ENCODE measurements at regions not wholly inside any gene's neighbourhood (a gene's known extent, or its start where the extent isn't known, plus 50 kb on each side); places are given as distances from the start of the nearest gene placed in this dataset.
"Not testable (repeated sequence)": the region's sequence is repeated elsewhere in the genome, so short reads cannot be mapped to it uniquely, and the experiment has no call there.

DNA sequence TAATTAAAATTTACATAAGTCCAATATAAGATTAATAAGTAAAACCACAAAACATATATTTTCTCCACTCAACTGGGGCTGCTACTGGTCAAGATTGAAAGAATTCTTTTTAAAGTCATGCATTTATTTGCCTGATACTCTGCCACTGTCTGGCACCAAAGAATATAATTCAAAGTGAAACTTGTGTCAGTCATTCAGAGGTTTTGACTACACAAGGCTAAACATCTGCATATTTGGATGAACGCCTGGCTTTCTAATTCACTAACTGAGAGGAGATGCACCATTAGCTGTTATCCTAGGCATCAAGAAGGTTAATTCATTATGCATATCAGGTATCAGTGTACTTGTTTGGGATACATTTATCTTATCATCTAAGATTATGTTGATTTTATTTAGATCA lies 598.5 kb downstream of the CENPC start:
- intact Hi-C loops (cut with DNase I; ENCODE audit: low total_unique reads), result no loop called here
- H3K4me3 ChIP-seq, result no peak overlapping the region

DNA sequence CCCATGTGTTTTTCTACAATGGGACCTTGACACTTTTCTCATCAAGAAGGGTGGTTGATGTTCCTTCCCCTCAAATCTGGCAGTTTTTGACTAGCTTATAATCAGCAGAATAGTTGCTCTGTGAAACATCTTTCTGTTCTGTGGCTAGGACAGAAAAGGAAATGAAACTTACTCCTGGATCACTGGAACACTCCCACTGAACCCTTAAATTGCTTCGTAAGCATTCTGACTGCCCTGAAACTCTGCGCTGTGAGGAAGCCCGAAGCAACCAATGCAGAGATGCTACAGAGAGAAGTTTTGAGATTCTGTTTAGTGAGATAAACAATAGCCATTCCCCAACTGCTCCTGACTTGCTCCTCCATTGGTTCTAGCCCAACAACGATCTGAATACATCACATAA lies 602.2 kb downstream of the CENPC start:
- intact Hi-C loops (cut with DNase I; ENCODE audit: low total_unique reads), result no loop called here
- Histone ChIP-seq H3K27me3 (no peaks in the 10 kb centered on the region), H3K4me3 (no peak overlapping the region), H3K27ac (no peak overlapping the region), H3K36me3 (no peaks in the 10 kb centered on the region), H3K4me1 (no peaks in the 10 kb centered on the region), H3K9me3 (no peaks in the 10 kb centered on the region)
- TF ChIP-seq CTCF (IDR thresholded peaks at IDR 0.05) (no peak), POLR2A (IDR thresholded peaks at IDR 0.05) (no peak)
- DNase-seq, result no peak

More for the DNA sequence above, 598.5 kb downstream of the CENPC start:
- no peak for DNase-seq
- H3K36me3 ChIP-seq, result no peaks in the 10 kb centered on the region
- no peaks in the 10 kb centered on the region for H3K9me3 ChIP-seq
- no peak for TF ChIP-seq CTCF (IDR thresholded peaks at IDR 0.05)
- no peak for TF ChIP-seq POLR2A (IDR thresholded peaks at IDR 0.05)
- no peaks in the 10 kb centered on the region for H3K27me3 ChIP-seq
- H3K27ac ChIP-seq, result no peak overlapping the region
- H3K4me1 ChIP-seq, result no peaks in the 10 kb centered on the region

DNA sequence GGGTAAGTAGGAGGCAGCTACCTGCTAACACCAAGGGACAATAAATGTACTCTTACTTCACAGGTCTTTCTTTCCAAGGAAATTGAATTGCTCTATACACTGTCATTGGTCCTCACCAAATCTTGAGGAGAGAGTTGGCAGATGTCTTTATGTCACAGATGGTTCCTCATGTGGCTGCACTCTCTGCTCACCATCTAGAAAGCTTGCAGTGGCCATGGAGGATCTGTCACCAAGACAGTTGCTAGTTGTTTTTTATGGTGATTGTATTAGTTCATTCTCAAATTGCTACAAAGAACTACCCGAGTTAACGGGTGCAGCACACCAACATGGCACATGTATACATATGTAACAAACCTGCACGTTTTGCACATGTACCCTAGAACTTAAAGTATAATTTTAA lies 613.3 kb downstream of the CENPC start:
- H3K4me3 ChIP-seq; H3K27ac ChIP-seq; H3K27me3 ChIP-seq; intact Hi-C loops (cut with DNase I; ENCODE audit: low total_unique reads); H3K9me3 ChIP-seq; H3K36me3 ChIP-seq; DNase-seq; H3K4me1 ChIP-seq: not testable (repeated sequence)

DNA sequence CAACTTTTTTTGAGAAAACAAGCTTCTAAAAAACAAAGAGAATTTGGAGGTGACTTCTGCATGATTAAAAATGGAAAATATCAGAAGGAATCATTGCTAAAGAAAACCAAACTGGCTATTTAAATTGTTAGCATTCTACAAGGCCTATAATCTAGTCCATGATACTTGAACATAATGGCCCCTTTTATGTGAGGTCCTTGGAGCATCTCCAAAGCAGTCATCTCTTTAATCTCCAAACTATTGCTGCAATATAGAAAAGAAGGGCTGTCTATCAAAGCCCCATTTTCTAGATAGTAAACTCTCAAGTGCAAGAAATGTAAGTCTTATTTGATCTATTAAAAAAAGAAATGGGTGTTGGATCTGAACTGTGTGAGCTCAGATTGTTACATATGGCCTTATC lies 615.1 kb downstream of the CENPC start:
- intact Hi-C loops (cut with DNase I; ENCODE audit: low total_unique reads), result no loop called here
- H3K4me3 ChIP-seq, result no peak overlapping the region

GRCh38 chr4:66929748-66930147 lies 615.6 kb downstream of the CENPC start:
- DNase-seq, result no peak
- Histone ChIP-seq H3K4me1 (no peaks in the 10 kb centered on the region), H3K27me3 (no peaks in the 10 kb centered on the region), H3K4me3 (no peak overlapping the region), H3K27ac (no peak overlapping the region), H3K9me3 (no peaks in the 10 kb centered on the region), H3K36me3 (no peaks in the 10 kb centered on the region)
- intact Hi-C loops (cut with DNase I; ENCODE audit: low total_unique reads), result no loop called here
- no peak for TF ChIP-seq POLR2A (IDR thresholded peaks at IDR 0.05)
- TF ChIP-seq CTCF (IDR thresholded peaks at IDR 0.05), result no peak

More for the DNA sequence above, 615.1 kb downstream of the CENPC start:
- Histone ChIP-seq H3K36me3 (no peaks in the 10 kb centered on the region), H3K9me3 (no peaks in the 10 kb centered on the region), H3K4me1 (no peaks in the 10 kb centered on the region), H3K27me3 (no peaks in the 10 kb centered on the region), H3K27ac (no peak overlapping the region)
- DNase-seq, result no peak
- TF ChIP-seq CTCF (IDR thresholded peaks at IDR 0.05) (no peak), POLR2A (IDR thresholded peaks at IDR 0.05) (no peak)

GRCh38 chr4:66928881-66929280 lies 616.4 kb downstream of the CENPC start:
- H3K9me3 ChIP-seq; H3K4me3 ChIP-seq; intact Hi-C loops (cut with DNase I; ENCODE audit: low total_unique reads); H3K27ac ChIP-seq; DNase-seq; H3K36me3 ChIP-seq; H3K27me3 ChIP-seq; H3K4me1 ChIP-seq: not testable (repeated sequence)

All from uterus (tissue), 3 donors.